Heart right ventricle (tissue), 16 donors: ENCODE measurements at regions not wholly inside any gene's neighbourhood (a gene's known extent, or its start where the extent isn't known, plus 50 kb on each side); places are given as distances from the start of the nearest gene placed in this dataset.

Experiments used
- ATAC-seq, 8 donors: fragments of 200-7000 bp; cut with Tn5 transposase; one replicate each; pipeline ENCODE4 v1.9.1; 2020; ENCODE audit warnings: mild to moderate bottlenecking in 8 of 8, moderate library complexity in 8 of 8, moderate number of reproducible peaks in 1 of 8
- DNase-seq, 2 donors: peaks; one replicate each; pipeline ENCODE4 v3.0.0-alpha.2; 2020
- H3K27ac ChIP-seq, 10 donors: fragments of 200-600 bp; sonication (generic) in 2 of 10; one replicate each; pipeline versions ENCODE4 v1.5.0 to v1.8.0; 2020 to 2022; ENCODE audit warnings: mild to moderate bottlenecking in 3 of 10
- H3K27me3 ChIP-seq, 7 donors: fragments of 200-600 bp; one replicate each; pipeline ENCODE4 v1.8.0; 2021 to 2022; ENCODE audit warnings: mild to moderate bottlenecking in 2 of 7
- H3K36me3 ChIP-seq, 9 donors: fragments of 200-600 bp; sonication (generic) in 1 of 9; one replicate each; pipeline versions ENCODE4 v1.5.0 to v1.8.0; 2020 to 2022; ENCODE audit warnings: mild to moderate bottlenecking in 2 of 9
- H3K4me1 ChIP-seq, 9 donors: fragments of 200-600 bp; sonication (generic) in 1 of 9; one replicate each; pipeline versions ENCODE4 v1.5.0 to v1.8.0; 2020 to 2022; ENCODE audit warnings: mild to moderate bottlenecking in 4 of 9
- H3K4me3 ChIP-seq, 10 donors: fragments of 200-600 bp; sonication (generic) in 2 of 10; one replicate each; pipeline versions ENCODE4 v1.5.0 to v1.8.0; 2020 to 2022; ENCODE audit warnings: mild to moderate bottlenecking in 7 of 10, moderate library complexity in 2 of 10
- H3K9me3 ChIP-seq, 11 donors: fragments of 200-600 bp in 10 of 11; sonication (generic) in 2 of 11; one replicate each; pipeline versions ENCODE4 v1.5.0 to v1.8.0; 2013 to 2022; ENCODE audit warnings: mild to moderate bottlenecking in 2 of 11, control low read depth in 1 of 11, moderate library complexity in 1 of 11
- WGBS, 2 donors: extraction: QIAGEN DNeasy Blood & Tissue Kit; methylation state at CpG; one replicate each; pipeline ENCODE4 v1.1.7; 2013; ENCODE audit warnings: inconsistent platforms in 1 of 2; 5-methylcytosine and 5-hydroxymethylcytosine counted together
- intact Hi-C, 10 donors: fragments of 100-400 bp; cut with DNase I; formaldehyde crosslinking; loops; one replicate each; pipeline versions ENCODE4 v1.11.1 to v1.14.2; 2022
- TF ChIP-seq, protein P1 (sequence below), 9 donors: fragments of 200-600 bp; sonication (generic) in 2 of 9; IDR thresholded peaks; one replicate each; pipeline versions ENCODE4 v1.5.0 to v1.8.0; 2021 to 2022; ENCODE audit warnings: antibody characterized with exemption in 9 of 9, mild to moderate bottlenecking in 5 of 9, moderate library complexity in 1 of 9
- donor health status: Arrhythmogenic right ventricular cardiomyopathy.
- donor health status: ischemic (EF 13 %, LVEDD 7.1; RV severe dilation, severe dysfunction).
- donor health status: healthy with polysubstance abuse.
- donor health status: DM: no; HTN: yes; CAD: no.
- donor health status: DM: no; HTN: no; CAD: no.
- donor health status: ischemic (EF 25% LVEDD 6.9; RV normal size, moderate dysfunction).
- donor health status: ischemic (EF 25% LVEDD 5.7; RV mildly dilated, moderate dysfunction).
- donor health status: healthy.
- donor health status: DM: yes; HTN: yes; CAD: no.
- donor health status: Ischemic cardiomyopathy.
- donor health status: ischemic (EF 35%, LVEDD 5.7; RV mildly dilated, moderate dysfunction).
- donor health status: nonischemic (EF 11% LVEDD 7.7; RV severe dilation, severe dysfunction).
- donor health status: DM: yes; HTN: yes; CAD: no.
- donor health status: PGD.
- donor health status: ischemic (EF 29% LVEDD 5.4; RV normal size, mild dysfunction).
- donor health status: nonischemic (EF 23%, LVEDD 6.1; RV moderate dilation, normal function).

DNA sequence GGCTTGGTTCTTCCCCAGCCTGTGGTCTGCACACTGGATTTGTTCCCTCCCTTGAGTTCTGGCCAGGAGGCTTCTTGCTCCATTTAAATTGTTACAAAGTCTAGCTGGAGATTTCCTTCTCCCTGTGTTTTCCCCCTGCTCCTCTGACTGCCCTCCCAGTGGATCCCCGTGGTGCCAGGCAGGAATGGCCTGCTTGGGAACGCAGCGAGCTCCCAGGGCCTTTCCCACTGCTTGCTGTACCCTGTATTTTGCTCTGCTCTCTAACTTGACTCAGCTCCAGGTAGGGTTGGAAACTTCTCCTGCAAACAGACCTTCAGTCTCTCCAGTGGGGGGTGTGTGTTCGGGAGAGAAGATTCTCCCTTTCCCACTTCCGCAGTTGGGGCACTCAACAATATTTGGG, 349.2 kb upstream of the FBXO33 start:
- ATAC-seq: no peak
- 80 to 82% methylated on average over 5 of the region's 5 CpGs for WGBS, 2 donors
- H3K27me3 ChIP-seq: no peaks in the 10 kb centered on the region
- no peak for DNase-seq
- TF ChIP-seq, protein P1, sequence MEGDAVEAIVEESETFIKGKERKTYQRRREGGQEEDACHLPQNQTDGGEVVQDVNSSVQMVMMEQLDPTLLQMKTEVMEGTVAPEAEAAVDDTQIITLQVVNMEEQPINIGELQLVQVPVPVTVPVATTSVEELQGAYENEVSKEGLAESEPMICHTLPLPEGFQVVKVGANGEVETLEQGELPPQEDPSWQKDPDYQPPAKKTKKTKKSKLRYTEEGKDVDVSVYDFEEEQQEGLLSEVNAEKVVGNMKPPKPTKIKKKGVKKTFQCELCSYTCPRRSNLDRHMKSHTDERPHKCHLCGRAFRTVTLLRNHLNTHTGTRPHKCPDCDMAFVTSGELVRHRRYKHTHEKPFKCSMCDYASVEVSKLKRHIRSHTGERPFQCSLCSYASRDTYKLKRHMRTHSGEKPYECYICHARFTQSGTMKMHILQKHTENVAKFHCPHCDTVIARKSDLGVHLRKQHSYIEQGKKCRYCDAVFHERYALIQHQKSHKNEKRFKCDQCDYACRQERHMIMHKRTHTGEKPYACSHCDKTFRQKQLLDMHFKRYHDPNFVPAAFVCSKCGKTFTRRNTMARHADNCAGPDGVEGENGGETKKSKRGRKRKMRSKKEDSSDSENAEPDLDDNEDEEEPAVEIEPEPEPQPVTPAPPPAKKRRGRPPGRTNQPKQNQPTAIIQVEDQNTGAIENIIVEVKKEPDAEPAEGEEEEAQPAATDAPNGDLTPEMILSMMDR (IDR thresholded peaks at IDR 0.05): no peak
- no peak overlapping the region for H3K4me3 ChIP-seq
- H3K4me1 ChIP-seq: no peaks in the 10 kb centered on the region
- H3K9me3 ChIP-seq: peaks cover 0 to 18% (median 0%) of the 10 kb centered on the region in 11 donors
- H3K27ac ChIP-seq: no peak overlapping the region
- no peaks in the 10 kb centered on the region for H3K36me3 ChIP-seq
- intact Hi-C loops: no loop called here

GRCh38 chr14:39773387-39774126, 341.3 kb upstream of the FBXO33 start:
- Histone ChIP-seq H3K27ac (no peak overlapping the region), H3K4me1 (no peaks in the 10 kb centered on the region), H3K36me3 (no peaks in the 10 kb centered on the region), H3K4me3 (no peak overlapping the region), H3K27me3 (no peaks in the 10 kb centered on the region), H3K9me3 (peaks cover 0 to 14% (median 0%) of the 10 kb centered on the region in 11 donors)
- 80 to 88% methylated on average over 2 of the region's 2 CpGs for WGBS, 2 donors
- no peak for ATAC-seq
- TF ChIP-seq, protein P1 (IDR thresholded peaks at IDR 0.05): no peak
- intact Hi-C loops: no loop called here
- no peak for DNase-seq

GRCh38 chr14:39772627-39773026, 340.4 kb upstream of the FBXO33 start:
- DNase-seq (no peak), ATAC-seq (no peak)
- TF ChIP-seq, protein P1 (IDR thresholded peaks at IDR 0.05): no peak
- H3K9me3 ChIP-seq: peaks cover 0 to 13% (median 0%) of the 10 kb centered on the region in 11 donors
- 37 to 49% methylated on average over 1 of the region's 1 CpG for WGBS, 2 donors
- no peaks in the 10 kb centered on the region for H3K27me3 ChIP-seq
- no peaks in the 10 kb centered on the region for H3K36me3 ChIP-seq
- H3K4me1 ChIP-seq: no peaks in the 10 kb centered on the region
- no peak overlapping the region for H3K27ac ChIP-seq
- intact Hi-C loops: no loop called here
- H3K4me3 ChIP-seq: no peak overlapping the region

- no peaks in the 10 kb centered on the region for H3K9me3 ChIP-seq
- TF ChIP-seq, protein P1 (IDR thresholded peaks at IDR 0.05): no peak
- no peaks in the 10 kb centered on the region for H3K4me1 ChIP-seq
- no peak overlapping the region for H3K27ac ChIP-seq
- H3K27me3 ChIP-seq: no peaks in the 10 kb centered on the region
- intact Hi-C loops: no loop called here
- no peak for DNase-seq
- 81 to 83% methylated on average over 1 of the region's 1 CpG for WGBS, 2 donors
- no peak overlapping the region for H3K4me3 ChIP-seq
- ATAC-seq: no peak
- H3K36me3 ChIP-seq: no peaks in the 10 kb centered on the region
These were observed 336.4 kb upstream of the FBXO33 start for GRCh38 chr14:39768589-39768988.
